GM12865 (cell line): ENCODE measurements at regions not wholly inside any gene's neighbourhood (a gene's known extent, or its start where the extent isn't known, plus 50 kb on each side); places are given as distances from the start of the nearest gene placed in this dataset.
"Not testable (repeated sequence)": the region's sequence is repeated elsewhere in the genome, so short reads cannot be mapped to it uniquely, and the experiment has no call there.

Source experiments
- DNase-seq: peaks from one replicate; pipeline ENCODE4 v3.0.0; 2010; ENCODE audit warnings: low read depth
- H3K4me3 ChIP-seq: 2 replicates; pipeline ENCODE4 v1.5.1; 2011; ENCODE audit warnings: mild to moderate bottlenecking, low read depth, low read length, control low read depth
- TF ChIP-seq, protein P1 (sequence below): IDR thresholded peaks from 2 replicates; pipeline ENCODE4 v1.5.1; 2011; ENCODE audit warnings: low read length, control low read depth, low read depth, inconsistent platforms; ENCODE audit not compliant: insufficient read depth; ENCODE audit errors: missing control alignments

GRCh38 chr5:154589511-154589910 lies 111.5 kb upstream of the HAND1 start:
- TF ChIP-seq, protein P1, sequence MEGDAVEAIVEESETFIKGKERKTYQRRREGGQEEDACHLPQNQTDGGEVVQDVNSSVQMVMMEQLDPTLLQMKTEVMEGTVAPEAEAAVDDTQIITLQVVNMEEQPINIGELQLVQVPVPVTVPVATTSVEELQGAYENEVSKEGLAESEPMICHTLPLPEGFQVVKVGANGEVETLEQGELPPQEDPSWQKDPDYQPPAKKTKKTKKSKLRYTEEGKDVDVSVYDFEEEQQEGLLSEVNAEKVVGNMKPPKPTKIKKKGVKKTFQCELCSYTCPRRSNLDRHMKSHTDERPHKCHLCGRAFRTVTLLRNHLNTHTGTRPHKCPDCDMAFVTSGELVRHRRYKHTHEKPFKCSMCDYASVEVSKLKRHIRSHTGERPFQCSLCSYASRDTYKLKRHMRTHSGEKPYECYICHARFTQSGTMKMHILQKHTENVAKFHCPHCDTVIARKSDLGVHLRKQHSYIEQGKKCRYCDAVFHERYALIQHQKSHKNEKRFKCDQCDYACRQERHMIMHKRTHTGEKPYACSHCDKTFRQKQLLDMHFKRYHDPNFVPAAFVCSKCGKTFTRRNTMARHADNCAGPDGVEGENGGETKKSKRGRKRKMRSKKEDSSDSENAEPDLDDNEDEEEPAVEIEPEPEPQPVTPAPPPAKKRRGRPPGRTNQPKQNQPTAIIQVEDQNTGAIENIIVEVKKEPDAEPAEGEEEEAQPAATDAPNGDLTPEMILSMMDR, result no peak

GRCh38 chr5:154588833-154589425 lies 110.9 kb upstream of the HAND1 start:
- DNase-seq, H3K4me3 ChIP-seq: not testable (repeated sequence)

More at GRCh38 chr5:154589511-154589910, 111.5 kb upstream of the HAND1 start:
- no peak for DNase-seq
- no peak overlapping the region for H3K4me3 ChIP-seq

GRCh38 chr5:154588091-154588774 lies 110.2 kb upstream of the HAND1 start:
- TF ChIP-seq, protein P1, result no peak
- no peak overlapping the region for H3K4me3 ChIP-seq

DNA sequence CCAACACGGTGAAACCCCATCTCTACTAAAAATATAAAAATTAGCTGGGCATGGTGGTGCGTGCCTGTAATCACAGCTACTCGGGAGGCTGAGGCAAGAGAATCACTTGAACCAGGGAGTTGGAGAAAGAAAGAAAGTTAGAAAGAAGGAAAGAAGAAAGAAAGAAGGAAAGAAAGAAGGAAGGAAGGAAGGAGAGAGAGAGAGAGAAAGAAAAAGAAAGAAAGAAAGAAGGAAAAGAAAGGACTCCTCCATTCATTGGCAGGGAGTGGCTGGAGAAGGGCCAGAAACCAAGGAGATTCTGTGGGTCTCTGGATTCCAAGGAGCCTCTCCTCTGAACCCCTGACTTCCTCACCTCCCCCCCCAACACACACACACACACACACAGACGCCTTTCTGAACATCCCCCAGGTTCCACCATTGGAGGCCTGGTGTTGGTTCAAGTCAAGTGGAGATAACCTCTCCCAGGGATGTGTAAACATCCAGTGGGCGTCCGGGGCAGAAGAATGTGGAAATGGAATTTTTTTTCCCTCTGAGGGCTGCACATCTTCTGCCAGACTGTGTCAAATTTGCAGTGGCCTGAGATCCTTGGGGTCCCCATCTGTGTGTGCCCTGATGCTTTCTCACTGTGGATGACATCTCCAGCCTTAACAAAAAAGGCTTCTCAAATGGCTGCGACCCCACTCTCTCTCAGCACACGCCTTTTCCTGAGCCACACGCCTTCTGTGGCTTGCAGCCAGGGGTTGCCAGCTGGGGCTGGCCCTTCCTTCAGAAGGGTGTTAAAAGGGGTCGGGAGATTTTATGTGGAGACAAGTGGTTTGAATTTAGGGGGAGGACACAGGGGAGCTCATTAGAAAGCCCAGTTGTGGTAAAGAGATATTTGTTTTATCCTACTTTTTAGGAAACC lies 109.3 kb upstream of the HAND1 start:
- TF ChIP-seq, protein P1, result no peak
- no peak for DNase-seq
- no peak overlapping the region for H3K4me3 ChIP-seq

More at GRCh38 chr5:154588091-154588774, 110.2 kb upstream of the HAND1 start:
- DNase-seq, result no peak

GRCh38 chr5:154583671-154584177 lies 105.7 kb upstream of the HAND1 start:
- no peak for DNase-seq
- H3K4me3 ChIP-seq, result no peak overlapping the region
- TF ChIP-seq, protein P1, result no peak

DNA sequence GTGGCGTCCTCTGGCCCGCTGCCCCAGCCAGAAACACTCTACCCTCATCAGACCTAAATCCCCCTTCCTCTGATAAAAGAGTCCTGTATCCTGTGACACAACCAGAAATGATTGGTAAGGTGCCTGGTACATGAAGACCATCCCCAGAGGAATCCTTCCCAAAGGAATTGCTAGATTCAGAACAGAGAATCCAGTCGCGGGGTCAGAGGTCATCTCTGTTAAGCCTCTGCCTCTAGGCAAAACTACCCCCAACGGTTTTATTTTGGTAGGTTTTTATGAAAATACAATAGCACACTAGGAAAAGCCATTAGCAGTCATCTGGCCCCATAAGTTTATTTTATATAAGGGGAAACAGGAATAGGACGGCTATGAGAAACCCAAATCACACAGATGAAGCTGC lies 102.4 kb upstream of the HAND1 start:
- DNase-seq, result no peak
- H3K4me3 ChIP-seq, result no peak overlapping the region
- TF ChIP-seq, protein P1, result no peak

- no peak overlapping the region for H3K4me3 ChIP-seq
- DNase-seq, result no peak
Measured at GRCh38 chr5:154577416-154577815, 99.4 kb upstream of the HAND1 start.

More at GRCh38 chr5:154577416-154577815, 99.4 kb upstream of the HAND1 start:
- TF ChIP-seq, protein P1, result no peak
